ENCODE measurements at regions not wholly inside any gene's neighbourhood (a gene's known extent, or its start where the extent isn't known, plus 50 kb on each side); places are given as distances from the start of the nearest gene placed in this dataset.

DNA sequence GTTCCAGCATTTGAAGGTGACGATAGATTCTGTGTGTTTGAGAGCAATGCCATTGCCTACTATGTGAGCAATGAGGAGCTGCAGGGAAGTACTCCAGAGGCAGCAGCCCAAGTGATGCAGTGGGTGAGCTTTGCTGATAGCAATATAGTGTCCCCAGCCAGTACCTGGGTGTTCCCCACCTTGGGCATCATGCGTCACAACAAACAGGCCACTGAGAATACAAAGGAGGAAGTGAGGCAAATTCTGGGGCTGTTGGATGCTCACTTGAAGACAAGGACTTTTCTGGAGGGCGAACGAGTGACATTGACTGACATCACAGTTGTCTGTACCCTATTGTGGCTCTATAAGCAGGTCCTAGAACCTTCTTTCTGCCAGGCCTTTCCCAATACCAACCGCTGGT lies 142.0 kb downstream of the PLS3 start:
- TF ChIP-seq, protein P1, sequence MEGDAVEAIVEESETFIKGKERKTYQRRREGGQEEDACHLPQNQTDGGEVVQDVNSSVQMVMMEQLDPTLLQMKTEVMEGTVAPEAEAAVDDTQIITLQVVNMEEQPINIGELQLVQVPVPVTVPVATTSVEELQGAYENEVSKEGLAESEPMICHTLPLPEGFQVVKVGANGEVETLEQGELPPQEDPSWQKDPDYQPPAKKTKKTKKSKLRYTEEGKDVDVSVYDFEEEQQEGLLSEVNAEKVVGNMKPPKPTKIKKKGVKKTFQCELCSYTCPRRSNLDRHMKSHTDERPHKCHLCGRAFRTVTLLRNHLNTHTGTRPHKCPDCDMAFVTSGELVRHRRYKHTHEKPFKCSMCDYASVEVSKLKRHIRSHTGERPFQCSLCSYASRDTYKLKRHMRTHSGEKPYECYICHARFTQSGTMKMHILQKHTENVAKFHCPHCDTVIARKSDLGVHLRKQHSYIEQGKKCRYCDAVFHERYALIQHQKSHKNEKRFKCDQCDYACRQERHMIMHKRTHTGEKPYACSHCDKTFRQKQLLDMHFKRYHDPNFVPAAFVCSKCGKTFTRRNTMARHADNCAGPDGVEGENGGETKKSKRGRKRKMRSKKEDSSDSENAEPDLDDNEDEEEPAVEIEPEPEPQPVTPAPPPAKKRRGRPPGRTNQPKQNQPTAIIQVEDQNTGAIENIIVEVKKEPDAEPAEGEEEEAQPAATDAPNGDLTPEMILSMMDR (IDR thresholded peaks at IDR 0.05) = no peak
- no peak for TF ChIP-seq POLR2A (IDR thresholded peaks at IDR 0.05)

Data from esophagus squamous epithelium (tissue), 4 donors.